SK-N-MC (cell line): ENCODE measurements at regions not wholly inside any gene's neighbourhood (a gene's known extent, or its start where the extent isn't known, plus 50 kb on each side); places are given as distances from the start of the nearest gene placed in this dataset.

Experiments
- DNase-seq: peaks from one replicate; pipeline ENCODE4 v3.0.0-alpha.2; 2011; ENCODE audit warnings: low read depth, low spot score
- H3K27ac ChIP-seq: fragments of 200-600 bp; sonication (generic); 2 replicates; pipeline ENCODE4 v1.5.1; 2016; ENCODE audit warnings: mixed run types
- H3K36me3 ChIP-seq: fragments of 200-600 bp; sonication (generic); 2 replicates; pipeline ENCODE4 v1.6.1; 2017; ENCODE audit warnings: antibody characterized with exemption, low read length, mixed read lengths; ENCODE audit not compliant: insufficient read depth
- H3K4me3 ChIP-seq: fragments of 200-600 bp; sonication (generic); 2 replicates; pipeline ENCODE4 v1.5.1; 2016
- H3K9ac ChIP-seq: fragments of 200-600 bp; sonication (generic); 2 replicates; pipeline ENCODE4 v1.8.0; 2017; ENCODE audit warnings: mixed run types, mixed read lengths; ENCODE audit not compliant: insufficient read length
- H3K9me3 ChIP-seq: fragments of 200-600 bp; sonication (generic); 2 replicates; pipeline ENCODE4 v1.6.1; 2017; ENCODE audit warnings: low read depth, mild to moderate bottlenecking, antibody characterized with exemption, low read length, moderate library complexity, mixed read lengths
- EZH2 ChIP-seq: fragments of 200-600 bp; sonication (generic); IDR thresholded peaks from one replicate; pipeline ENCODE4 v1.6.1; 2017; ENCODE audit warnings: antibody characterized with exemption
- FOXP2 ChIP-seq: optimal IDR thresholded peaks from 2 replicates; pipeline ENCODE3; 2011; ENCODE audit warnings: mild to moderate bottlenecking, moderate library complexity; ENCODE audit not compliant: insufficient read depth; ENCODE audit errors: extremely low read length, control extremely low read depth
- POLR2AphosphoS5 ChIP-seq: IDR thresholded peaks from 2 replicates; pipeline ENCODE4 v1.6.1; 2012; ENCODE audit warnings: mild to moderate bottlenecking, low read depth, low read length, borderline replicate concordance

DNA sequence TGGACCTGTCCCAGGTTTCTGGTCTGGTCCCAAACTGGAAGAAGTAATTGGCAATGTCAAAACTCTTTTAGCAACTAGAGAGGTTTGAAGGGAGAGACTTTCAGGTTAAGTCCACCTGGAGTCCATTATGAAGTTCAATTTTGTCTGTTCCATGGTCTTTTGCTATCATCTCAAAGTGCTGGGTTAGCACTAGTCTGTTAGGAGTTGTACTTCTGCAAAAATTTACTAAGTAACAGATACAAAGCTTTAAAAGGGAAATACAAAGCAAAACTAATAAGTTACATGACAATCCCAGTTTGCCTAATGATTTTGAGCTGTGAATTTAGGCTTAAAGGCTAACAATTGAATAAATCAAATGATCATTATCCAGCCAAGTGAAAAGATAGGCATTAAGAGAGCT is 643.9 kb downstream of the C12orf50 start:
- H3K27ac ChIP-seq = no peak overlapping the region
- no peak for TF ChIP-seq POLR2AphosphoS5
- TF ChIP-seq EZH2 = no peak
- no peak for DNase-seq
- H3K36me3 ChIP-seq = no peaks in the 10 kb centered on the region
- H3K4me3 ChIP-seq = no peak overlapping the region
- H3K9me3 ChIP-seq = no peaks in the 10 kb centered on the region
- H3K9ac ChIP-seq = no peak overlapping the region

DNA sequence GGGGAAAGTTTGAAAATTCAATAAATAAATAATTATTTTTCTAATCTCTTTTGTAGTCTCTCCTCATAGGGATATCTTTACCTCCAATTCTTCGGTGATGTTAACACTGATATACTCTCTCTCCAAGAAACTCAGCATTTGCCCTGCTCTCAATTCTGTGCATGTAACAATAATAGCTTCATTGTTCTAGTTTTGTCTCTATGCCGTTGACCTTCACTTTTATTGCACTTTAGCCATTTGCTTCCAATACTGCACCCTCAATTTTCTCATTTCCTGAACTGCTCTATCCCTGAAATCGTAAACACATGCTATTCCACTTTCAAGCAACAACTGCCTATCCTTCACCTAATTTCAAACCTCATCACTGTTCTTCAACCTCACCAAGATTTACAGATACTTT is 645.0 kb downstream of the C12orf50 start:
- Histone ChIP-seq H3K27ac (no peak overlapping the region), H3K4me3 (no peak overlapping the region), H3K9ac (no peak overlapping the region), H3K36me3 (no peaks in the 10 kb centered on the region), H3K9me3 (no peaks in the 10 kb centered on the region)
- DNase-seq = no peak
- no peak for TF ChIP-seq FOXP2

DNA sequence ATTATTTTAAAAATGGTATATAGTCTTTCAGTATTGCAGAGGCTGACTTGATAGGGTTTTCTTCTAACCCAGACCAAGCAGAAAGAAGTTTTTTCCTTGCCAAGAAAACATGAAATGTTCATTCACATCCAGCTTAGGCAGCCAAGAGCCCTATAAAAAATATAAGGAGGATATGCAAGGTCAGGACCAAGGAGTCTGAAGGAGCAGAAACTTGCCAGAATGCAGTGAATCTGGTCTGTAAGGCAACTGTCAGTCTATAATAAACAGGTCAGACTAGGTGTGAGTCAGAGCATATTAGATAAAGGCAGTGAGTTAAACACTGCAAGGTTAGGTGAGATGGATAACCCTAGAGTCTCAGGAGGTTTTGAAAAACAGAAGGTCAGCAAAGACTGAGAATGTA is 645.5 kb downstream of the C12orf50 start:
- H3K9me3 ChIP-seq = no peaks in the 10 kb centered on the region
- no peaks in the 10 kb centered on the region for H3K36me3 ChIP-seq
- no peak for TF ChIP-seq POLR2AphosphoS5
- TF ChIP-seq FOXP2 = no peak
- TF ChIP-seq EZH2 = no peak
- DNase-seq = no peak
- no peak overlapping the region for H3K9ac ChIP-seq
- no peak overlapping the region for H3K27ac ChIP-seq
- no peak overlapping the region for H3K4me3 ChIP-seq

DNA sequence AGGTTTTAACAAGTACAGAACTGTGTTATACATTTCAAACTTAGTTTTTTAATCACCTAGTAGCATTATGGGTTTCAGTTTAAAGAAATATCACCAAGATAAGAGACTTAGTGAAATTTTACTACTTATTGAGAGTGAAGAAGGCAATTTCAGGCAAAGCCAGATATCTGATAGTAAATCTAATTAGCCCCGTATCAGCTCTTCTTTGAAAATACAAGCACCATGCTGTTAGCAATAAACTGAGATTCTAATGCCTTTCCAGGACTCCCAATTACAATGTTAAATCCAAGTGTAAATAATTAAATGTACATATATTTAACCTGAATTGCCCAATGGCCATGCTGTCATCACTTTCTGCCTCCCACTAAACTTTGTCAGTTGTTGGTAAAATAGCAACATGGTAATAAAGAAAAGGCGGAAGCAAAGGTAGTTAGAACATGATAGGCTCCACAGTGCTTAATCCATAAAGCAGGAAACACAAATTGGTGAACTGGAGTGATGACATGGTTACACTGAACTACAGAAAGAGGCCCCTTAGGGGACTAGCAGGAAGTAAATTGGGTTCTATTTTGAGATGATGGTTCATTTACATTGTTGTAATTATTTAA is 646.1 kb downstream of the C12orf50 start:
- DNase-seq = peak; percentile 57
- Histone ChIP-seq H3K9me3 (no peaks in the 10 kb centered on the region), H3K4me3 (peak overlapping the region; percentile 26; the same call in 1 of the 2 replicates), H3K36me3 (no peaks in the 10 kb centered on the region), H3K9ac (no peak overlapping the region), H3K27ac (no peak overlapping the region)
- TF ChIP-seq POLR2AphosphoS5 (peak; percentile 40; the same call in 1 of the 2 replicates), FOXP2 (peak; percentile 9), EZH2 (no peak)

DNA sequence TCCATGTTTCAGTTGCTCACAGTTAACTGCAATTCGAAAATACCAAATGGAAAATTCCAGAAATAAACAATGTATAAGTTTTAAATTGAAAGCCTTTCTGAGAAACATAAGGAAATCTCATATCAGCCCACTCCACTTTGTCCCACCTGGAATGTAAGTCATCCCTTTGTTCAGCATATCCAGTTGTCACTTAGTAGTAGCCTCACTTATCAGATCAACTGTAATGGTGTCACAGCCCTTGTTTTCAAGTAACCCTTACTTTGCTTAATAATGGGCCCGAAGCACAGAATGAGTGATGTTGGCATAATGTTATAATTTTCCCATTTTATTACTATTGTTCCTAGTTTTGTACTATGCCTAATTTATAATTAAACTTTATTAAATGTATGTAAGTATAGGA is 646.8 kb downstream of the C12orf50 start:
- Histone ChIP-seq H3K36me3 (no peaks in the 10 kb centered on the region), H3K27ac (no peak overlapping the region), H3K9me3 (no peaks in the 10 kb centered on the region), H3K4me3 (no peak overlapping the region), H3K9ac (no peak overlapping the region)
- TF ChIP-seq POLR2AphosphoS5 = no peak
- TF ChIP-seq FOXP2 = no peak
- TF ChIP-seq EZH2 = no peak
- DNase-seq = no peak

DNA sequence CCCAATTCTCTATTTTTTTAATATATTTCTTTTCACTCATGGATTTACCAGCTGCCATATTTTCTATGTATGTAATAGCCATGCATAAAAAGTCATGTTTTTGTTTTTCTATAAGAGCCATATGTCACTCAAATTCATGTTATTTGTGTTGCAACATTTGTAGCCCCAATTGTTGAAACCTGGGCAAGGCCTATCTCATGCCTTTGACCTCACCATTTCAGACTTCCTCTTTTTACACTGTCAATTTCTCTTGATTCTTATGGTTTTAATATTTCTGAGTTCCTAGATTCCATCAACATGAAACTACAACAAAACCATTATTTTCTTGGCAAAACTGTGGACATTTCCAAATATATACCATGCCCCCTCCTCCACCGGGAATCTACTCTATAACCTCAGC is 647.5 kb downstream of the C12orf50 start:
- TF ChIP-seq EZH2 (no peak), POLR2AphosphoS5 (no peak), FOXP2 (no peak)
- Histone ChIP-seq H3K4me3 (no peak overlapping the region), H3K9me3 (no peaks in the 10 kb centered on the region), H3K9ac (no peak overlapping the region), H3K36me3 (no peaks in the 10 kb centered on the region), H3K27ac (no peak overlapping the region)
- no peak for DNase-seq

DNA sequence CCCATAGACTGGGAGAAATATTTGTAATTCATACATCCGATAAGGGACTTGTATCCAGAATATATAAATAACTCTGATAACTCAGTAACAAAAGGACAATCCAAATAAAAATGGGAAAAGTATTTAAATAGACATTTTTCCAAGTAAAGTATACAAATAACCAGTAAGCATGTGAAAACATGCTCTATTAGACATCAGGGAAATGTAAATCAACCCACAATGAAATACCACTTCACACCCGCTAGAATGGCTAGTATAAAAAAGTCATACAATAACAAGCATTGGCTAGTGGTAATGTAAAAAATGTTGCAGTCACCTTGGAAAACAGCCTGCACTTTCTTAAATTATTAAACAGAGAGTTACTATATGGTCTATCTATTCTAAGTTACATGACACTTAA is 650.7 kb downstream of the C12orf50 start:
- Histone ChIP-seq H3K36me3 (no peaks in the 10 kb centered on the region), H3K4me3 (no peak overlapping the region), H3K9ac (no peak overlapping the region), H3K27ac (no peak overlapping the region), H3K9me3 (no peaks in the 10 kb centered on the region)
- no peak for DNase-seq
- TF ChIP-seq FOXP2 = no peak

DNA sequence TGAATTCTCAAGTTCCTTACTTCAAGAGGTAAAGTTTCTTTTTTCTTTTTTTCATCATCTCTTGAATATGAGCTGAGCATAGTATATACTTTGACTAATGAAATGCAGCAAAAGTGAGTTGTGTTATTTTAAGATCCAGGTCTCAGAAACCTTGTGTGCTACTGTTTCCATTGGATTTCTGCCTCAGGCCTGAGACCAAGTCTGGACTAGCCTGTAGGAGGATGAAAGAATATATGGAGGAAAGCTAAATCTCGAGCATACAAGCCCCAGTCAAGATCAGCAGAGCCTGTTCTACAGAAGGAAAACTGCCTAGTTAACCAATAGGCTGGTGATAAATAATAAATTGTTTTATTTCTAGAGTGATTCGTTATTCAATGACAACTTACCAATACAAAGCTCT is 652.5 kb downstream of the C12orf50 start:
- no peak for TF ChIP-seq EZH2
- H3K27ac ChIP-seq = no peak overlapping the region
- H3K36me3 ChIP-seq = no peaks in the 10 kb centered on the region
- no peaks in the 10 kb centered on the region; the same call in 1 of the 2 replicates for H3K9me3 ChIP-seq
- no peak overlapping the region for H3K9ac ChIP-seq
- DNase-seq = no peak
- no peak overlapping the region for H3K4me3 ChIP-seq

DNA sequence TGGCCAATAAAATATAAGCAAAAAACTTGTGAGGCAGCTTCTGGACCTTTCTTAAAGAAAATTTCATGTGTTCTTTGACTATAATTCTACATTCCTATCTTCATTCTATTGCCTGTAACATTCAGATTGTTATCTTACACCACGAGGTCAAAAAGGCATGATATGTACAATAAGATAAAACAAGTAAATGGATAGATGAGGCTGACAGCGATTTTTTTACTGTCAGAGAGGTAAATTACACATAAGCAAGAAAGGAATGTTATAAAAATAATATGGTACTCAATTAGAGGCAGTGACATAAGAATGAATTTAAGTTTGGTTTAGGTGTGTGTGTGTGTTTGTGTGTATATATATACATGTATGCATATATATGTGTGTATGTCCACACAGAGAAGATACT is 660.0 kb downstream of the C12orf50 start:
- Histone ChIP-seq H3K4me3 (no peak overlapping the region), H3K27ac (no peak overlapping the region), H3K9me3 (no peaks in the 10 kb centered on the region; the same call in 1 of the 2 replicates), H3K36me3 (no peaks in the 10 kb centered on the region), H3K9ac (no peak overlapping the region)
- TF ChIP-seq EZH2 = no peak
- no peak for TF ChIP-seq POLR2AphosphoS5
- no peak for TF ChIP-seq FOXP2
- DNase-seq = no peak
